ENCODE measurements at regions not wholly inside any gene's neighbourhood (a gene's known extent, or its start where the extent isn't known, plus 50 kb on each side); places are given as distances from the start of the nearest gene placed in this dataset.

- H3K4me1 ChIP-seq: no peaks in the 10 kb centered on the region
- no peak overlapping the region for H3K4me3 ChIP-seq
- ATAC-seq (no peak), DNase-seq (no peak)
- WGBS, 4 donors: 2 to 11% (median 4%) methylated on average over 9 of the region's 9 CpGs
- no peaks in the 10 kb centered on the region for H3K9me3 ChIP-seq
- peaks cover 11 to 67% (median 28%) of the 10 kb centered on the region in 9 donors for H3K27me3 ChIP-seq
- H3K36me3 ChIP-seq: no peaks in the 10 kb centered on the region
- no peak for TF ChIP-seq CTCF (IDR thresholded peaks at IDR 0.05)
- TF ChIP-seq POLR2A (IDR thresholded peaks at IDR 0.05): no peak
- intact Hi-C loops (cut with DNase I): no loop called here
- no peak overlapping the region for H3K27ac ChIP-seq
Observed at GRCh38 chr22:49450498-49450897, 377.2 kb downstream of the BRD1 start.

- ATAC-seq (no peak), DNase-seq (no peak)
- Histone ChIP-seq H3K4me1 (no peaks in the 10 kb centered on the region), H3K9me3 (no peaks in the 10 kb centered on the region), H3K27ac (no peak overlapping the region), H3K36me3 (no peaks in the 10 kb centered on the region), H3K4me3 (no peak overlapping the region), H3K27me3 (peaks cover 11 to 62% (median 27%) of the 10 kb centered on the region in 9 donors)
- intact Hi-C loops (cut with DNase I): no loop called here
- no peak for TF ChIP-seq CTCF (IDR thresholded peaks at IDR 0.05)
- TF ChIP-seq POLR2A (IDR thresholded peaks at IDR 0.05): no peak
- WGBS, 4 donors: 15 to 28% (median 20%) methylated on average over 37 to 38 of the region's 38 CpGs
Observed at GRCh38 chr22:49449811-49450446, 377.7 kb downstream of the BRD1 start.

GRCh38 chr22:49449377-49449776 lies 378.3 kb downstream of the BRD1 start:
- no peak overlapping the region for H3K4me3 ChIP-seq
- H3K27ac ChIP-seq: no peak overlapping the region
- no peaks in the 10 kb centered on the region for H3K9me3 ChIP-seq
- intact Hi-C loops (cut with DNase I): no loop called here
- DNase-seq (no peak), ATAC-seq (no peak)
- H3K36me3 ChIP-seq: no peaks in the 10 kb centered on the region
- TF ChIP-seq POLR2A (IDR thresholded peaks at IDR 0.05): no peak
- no peak for TF ChIP-seq CTCF (IDR thresholded peaks at IDR 0.05)
- peaks cover 11 to 62% (median 27%) of the 10 kb centered on the region in 9 donors for H3K27me3 ChIP-seq
- H3K4me1 ChIP-seq: no peaks in the 10 kb centered on the region
- WGBS, 4 donors: 58 to 69% (median 59%) methylated on average over 16 of the region's 16 CpGs

GRCh38 chr22:49448526-49448925 lies 379.1 kb downstream of the BRD1 start:
- no peaks in the 10 kb centered on the region for H3K9me3 ChIP-seq
- no peak for ATAC-seq
- no peak for TF ChIP-seq POLR2A (IDR thresholded peaks at IDR 0.05)
- no peak for TF ChIP-seq CTCF (IDR thresholded peaks at IDR 0.05)
- H3K4me1 ChIP-seq: no peaks in the 10 kb centered on the region
- intact Hi-C loops (cut with DNase I): no loop called here
- no peaks in the 10 kb centered on the region for H3K36me3 ChIP-seq
- H3K27ac ChIP-seq: no peak overlapping the region
- H3K4me3 ChIP-seq: no peak overlapping the region
- peaks cover 11 to 62% (median 27%) of the 10 kb centered on the region in 9 donors for H3K27me3 ChIP-seq
- no peak for DNase-seq
- WGBS, 4 donors: 38 to 54% (median 44%) methylated on average over 13 to 14 of the region's 14 CpGs

Data from heart left ventricle (tissue), 16 donors.